Fibroblast of upper back skin (primary cell): ENCODE measurements at regions not wholly inside any gene's neighbourhood (a gene's known extent, or its start where the extent isn't known, plus 50 kb on each side); places are given as distances from the start of the nearest gene placed in this dataset.
"Not testable (repeated sequence)": the region's sequence is repeated elsewhere in the genome, so short reads cannot be mapped to it uniquely, and the experiment has no call there.

ENCODE experiments used
- DNase-seq: peaks from one replicate; pipeline ENCODE4 v3.0.0-alpha.2; 2013

DNA sequence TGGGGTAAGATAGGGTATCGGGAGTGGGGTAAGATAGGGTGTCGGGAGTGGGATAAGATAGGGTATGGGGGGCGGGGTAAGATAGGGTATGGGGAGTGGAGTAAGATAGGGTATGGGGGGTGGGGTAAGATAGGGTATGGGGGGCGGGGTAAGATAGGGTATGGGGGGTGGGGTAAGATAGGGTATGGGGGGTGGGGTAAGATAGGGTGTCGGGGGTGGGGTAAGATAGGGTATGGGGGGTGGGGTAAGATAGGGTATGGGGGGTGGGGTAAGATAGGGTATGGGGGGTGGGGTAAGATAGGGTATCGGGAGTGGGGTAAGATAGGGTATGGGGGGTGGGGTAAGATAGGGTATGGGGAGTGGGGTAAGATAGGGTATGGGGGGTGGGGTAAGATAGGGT is 269.5 kb downstream of the TCERG1L start:
- DNase-seq = not testable (repeated sequence)
